Retinal pigment epithelial cell (primary cell): ENCODE measurements at regions not wholly inside any gene's neighbourhood (a gene's known extent, or its start where the extent isn't known, plus 50 kb on each side); places are given as distances from the start of the nearest gene placed in this dataset.
"Not testable (repeated sequence)": the region's sequence is repeated elsewhere in the genome, so short reads cannot be mapped to it uniquely, and the experiment has no call there.

Source experiments
- DNase-seq: peaks from one replicate; pipeline ENCODE4 v3.0.0-alpha.2; 2010; ENCODE audit warnings: low read depth
- H3K4me3 ChIP-seq: 2 replicates; pipeline ENCODE4 v1.5.1; 2011; ENCODE audit warnings: mild to moderate bottlenecking, low read length, control low read depth, moderate library complexity
- TF ChIP-seq, protein P1 (sequence below): conservative IDR thresholded peaks from 2 replicates; pipeline ENCODE4 v1.5.1; 2011; ENCODE audit warnings: low read depth, low read length, control low read depth, inconsistent platforms

DNA sequence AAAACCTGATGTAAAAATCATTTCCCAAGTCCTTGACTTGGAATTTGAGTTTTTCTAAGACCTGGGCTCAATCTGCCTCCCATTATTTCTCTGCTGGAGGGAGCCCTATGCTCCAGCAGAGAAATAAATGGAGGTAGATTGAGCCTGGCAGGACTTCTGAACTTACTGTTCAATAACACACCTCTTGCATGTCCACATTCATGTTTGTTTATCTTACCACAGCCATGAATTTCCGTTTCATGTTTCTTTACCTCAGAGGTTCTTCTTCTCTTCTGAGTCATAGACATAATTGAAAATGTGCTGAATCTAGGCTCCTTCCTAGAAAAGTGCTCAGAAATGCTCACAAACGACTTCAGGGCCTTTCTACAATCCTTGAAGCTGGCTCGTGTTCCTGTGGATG lies 170.8 kb downstream of the PMAIP1 start:
- no peak overlapping the region for H3K4me3 ChIP-seq
- no peak for DNase-seq
- TF ChIP-seq, protein P1, sequence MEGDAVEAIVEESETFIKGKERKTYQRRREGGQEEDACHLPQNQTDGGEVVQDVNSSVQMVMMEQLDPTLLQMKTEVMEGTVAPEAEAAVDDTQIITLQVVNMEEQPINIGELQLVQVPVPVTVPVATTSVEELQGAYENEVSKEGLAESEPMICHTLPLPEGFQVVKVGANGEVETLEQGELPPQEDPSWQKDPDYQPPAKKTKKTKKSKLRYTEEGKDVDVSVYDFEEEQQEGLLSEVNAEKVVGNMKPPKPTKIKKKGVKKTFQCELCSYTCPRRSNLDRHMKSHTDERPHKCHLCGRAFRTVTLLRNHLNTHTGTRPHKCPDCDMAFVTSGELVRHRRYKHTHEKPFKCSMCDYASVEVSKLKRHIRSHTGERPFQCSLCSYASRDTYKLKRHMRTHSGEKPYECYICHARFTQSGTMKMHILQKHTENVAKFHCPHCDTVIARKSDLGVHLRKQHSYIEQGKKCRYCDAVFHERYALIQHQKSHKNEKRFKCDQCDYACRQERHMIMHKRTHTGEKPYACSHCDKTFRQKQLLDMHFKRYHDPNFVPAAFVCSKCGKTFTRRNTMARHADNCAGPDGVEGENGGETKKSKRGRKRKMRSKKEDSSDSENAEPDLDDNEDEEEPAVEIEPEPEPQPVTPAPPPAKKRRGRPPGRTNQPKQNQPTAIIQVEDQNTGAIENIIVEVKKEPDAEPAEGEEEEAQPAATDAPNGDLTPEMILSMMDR: no peak

DNA sequence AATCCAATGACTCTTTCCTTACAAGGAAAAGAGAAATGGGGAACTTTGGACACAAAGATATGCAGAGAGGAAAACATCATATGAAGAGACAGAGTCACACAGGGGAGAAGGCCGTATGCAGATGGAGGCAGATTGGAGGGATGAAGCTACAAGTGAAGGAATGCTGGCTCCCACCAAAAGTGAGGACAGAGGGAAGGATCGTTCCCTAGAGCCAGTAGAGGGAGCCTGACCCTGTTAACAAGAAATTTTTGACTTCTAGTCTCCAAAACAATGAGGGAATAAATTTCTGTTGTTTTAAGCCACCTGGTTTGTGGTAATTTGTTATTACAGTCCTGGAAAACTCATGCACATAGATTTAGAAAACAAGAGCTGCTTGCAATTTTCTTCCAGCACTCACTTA lies 169.3 kb downstream of the PMAIP1 start:
- no peak overlapping the region for H3K4me3 ChIP-seq
- TF ChIP-seq, protein P1: peak; percentile 37
- no peak for DNase-seq

DNA sequence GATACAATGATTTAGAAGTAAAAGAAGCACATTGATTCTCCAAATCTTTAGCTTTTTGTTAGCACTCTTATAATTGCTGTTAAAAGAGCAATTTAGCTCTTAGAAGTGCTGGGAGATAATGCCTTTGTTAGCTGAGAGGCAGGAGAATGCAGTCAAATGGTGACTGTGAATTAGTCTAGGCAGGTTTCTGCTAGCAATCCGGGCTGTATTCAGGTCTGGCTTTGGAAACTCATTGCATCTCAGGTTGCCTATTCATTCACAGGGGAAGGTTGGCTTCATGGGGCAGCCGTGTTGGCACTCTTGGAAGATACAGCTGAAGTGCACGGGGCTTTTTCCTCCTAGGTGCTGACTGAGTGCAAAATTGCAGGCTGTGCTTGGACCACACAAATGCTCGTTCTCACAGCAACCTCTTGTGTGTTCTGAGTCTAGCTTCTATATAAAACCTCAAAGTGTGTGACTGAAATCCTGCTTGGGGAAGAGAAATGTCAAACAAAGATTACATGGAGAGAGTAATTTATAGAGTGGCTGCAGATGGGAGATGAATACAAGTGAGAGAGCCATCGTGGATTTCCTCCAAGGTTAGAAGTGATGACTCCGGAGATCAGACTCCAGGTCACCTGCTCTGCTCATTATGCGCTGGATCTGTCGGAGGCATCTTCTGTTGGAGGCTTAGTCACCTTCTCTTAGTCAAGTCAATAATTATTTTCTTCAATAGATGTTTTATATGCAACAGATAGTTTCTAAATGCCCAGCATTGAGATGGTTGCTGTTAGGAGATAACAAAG lies 167.8 kb downstream of the PMAIP1 start:
- no peak for DNase-seq
- TF ChIP-seq, protein P1: no peak
- H3K4me3 ChIP-seq: no peak overlapping the region

- TF ChIP-seq, protein P1: no peak
- no peak overlapping the region for H3K4me3 ChIP-seq
- DNase-seq: no peak
Measured at GRCh38 chr18:60066219-60066975, 166.6 kb downstream of the PMAIP1 start.

DNA sequence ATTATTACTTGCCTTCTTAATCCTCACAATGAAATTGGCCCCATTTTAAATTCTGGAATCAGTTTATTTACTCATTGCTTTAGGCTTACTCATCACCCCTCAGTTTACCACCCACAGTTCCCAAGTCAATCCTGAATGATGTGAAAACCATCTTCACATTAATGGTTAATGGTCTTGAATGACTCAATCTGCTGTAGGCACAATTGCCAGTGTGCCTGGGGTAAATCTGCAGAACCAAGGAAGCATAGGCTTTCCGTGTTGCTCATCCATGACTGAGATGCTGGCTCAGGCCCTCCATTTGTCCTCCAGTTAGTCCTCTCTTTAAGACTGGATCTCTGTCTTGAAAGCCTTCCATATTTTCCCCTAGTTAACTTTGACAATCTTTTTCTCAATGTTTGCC lies 164.5 kb downstream of the PMAIP1 start:
- H3K4me3 ChIP-seq: no peak overlapping the region
- TF ChIP-seq, protein P1: no peak
- DNase-seq: no peak

- H3K4me3 ChIP-seq, DNase-seq: not testable (repeated sequence)
Measured at GRCh38 chr18:60062831-60063230, 163.0 kb downstream of the PMAIP1 start.

- TF ChIP-seq, protein P1: no peak
- no peak overlapping the region for H3K4me3 ChIP-seq
- DNase-seq: no peak
Measured at GRCh38 chr18:60062396-60062795, 162.6 kb downstream of the PMAIP1 start.
